T-cell (primary cell): ENCODE measurements at regions not wholly inside any gene's neighbourhood (a gene's known extent, or its start where the extent isn't known, plus 50 kb on each side); places are given as distances from the start of the nearest gene placed in this dataset.

ENCODE experiments used
- ATAC-seq, 4 experiments: fragments of 200-7000 bp in 3 of 4; fragments of 150-1000 bp in 1 of 4; cut with Tn5 transposase; replicated peaks in 1 of 4; 1 replicate in 3 of 4; 2 replicates in 1 of 4; pipeline ENCODE4 v1.10.0; 2021; ENCODE audit warnings: moderate library complexity in 3 of 4, mild to moderate bottlenecking in 2 of 4, moderate number of reproducible peaks in 1 of 4
- CTCF ChIA-PET, 2 donors: fragments of 300-600 bp; sonication (Branson Sonifier 250); formaldehyde crosslinking; loops; one replicate each; lab custom pipeline; 2022; ENCODE audit warnings: antibody characterized with exemption in 2 of 2; lab: Charles Lee
- POLR2A ChIA-PET, 2 donors: fragments of 300-600 bp; sonication (Branson Sonifier 250); formaldehyde crosslinking; loops; one replicate each; lab custom pipeline; 2022; ENCODE audit warnings: antibody characterized with exemption in 2 of 2; lab: Charles Lee
- DNase-seq, 35 experiments: peaks; one replicate each; pipeline versions ENCODE4 v3.0.0 to v3.0.0-alpha.2; 2013 to 2023
- H3K27ac ChIP-seq: one replicate; pipeline ENCODE4 v1.5.1; 2013; ENCODE audit warnings: low read length
- H3K27me3 ChIP-seq, 2 experiments: replicated peaks in 1 of 2; 1 replicate in 1 of 2; 2 replicates in 1 of 2; pipeline versions ENCODE4 v1.6.1 to v1.7.0; 2013; ENCODE audit warnings: low read length in 1 of 2, mixed read lengths in 1 of 2; ENCODE audit not compliant: control insufficient read depth in 2 of 2, insufficient read depth in 2 of 2; ENCODE audit errors: extremely low read depth in 1 of 2
- H3K36me3 ChIP-seq, 2 donors: 1 replicate in 1 of 2; 2 replicates in 1 of 2; pipeline versions ENCODE4 v1.6.1 to v1.7.0; 2013; ENCODE audit warnings: low read length in 1 of 2; ENCODE audit not compliant: control insufficient read depth in 2 of 2, insufficient read depth in 1 of 2; ENCODE audit errors: extremely low read depth in 1 of 2
- H3K4me1 ChIP-seq, 2 experiments: 1 replicate in 1 of 2; 2 replicates in 1 of 2; pipeline versions ENCODE4 v1.6.1 to v1.7.0; 2013; ENCODE audit warnings: low read length in 2 of 2, mixed read lengths in 1 of 2; ENCODE audit not compliant: insufficient read depth in 2 of 2, control insufficient read depth in 1 of 2; ENCODE audit errors: extremely low read depth in 1 of 2
- H3K4me3 ChIP-seq, 2 donors: 1 replicate in 1 of 2; 2 replicates in 1 of 2; pipeline versions ENCODE4 v1.5.1 to v1.7.0; 2013; ENCODE audit warnings: mild to moderate bottlenecking in 2 of 2, low read length in 1 of 2, moderate library complexity in 1 of 2; ENCODE audit not compliant: control insufficient read depth in 1 of 2; ENCODE audit errors: extremely low read depth in 1 of 2
- H3K9me3 ChIP-seq: 2 replicates; pipeline ENCODE4 v1.7.0; 2013
- H3K27ac Mint-ChIP-seq, 2 donors: one replicate each; pipeline ENCODE4 v1.8.0; 2020 to 2021; ENCODE audit warnings: mild to moderate bottlenecking in 2 of 2, mixed read lengths in 2 of 2
- H3K27me3 Mint-ChIP-seq, 2 donors: one replicate each; pipeline ENCODE4 v1.8.0; 2021 to 2022; ENCODE audit warnings: mixed read lengths in 2 of 2
- H3K36me3 Mint-ChIP-seq: one replicate; pipeline ENCODE4 v1.8.0; 2021; ENCODE audit warnings: mixed read lengths
- H3K4me1 Mint-ChIP-seq, 3 donors: one replicate each; pipeline ENCODE4 v1.8.0; 2020 to 2022; ENCODE audit warnings: mixed read lengths in 3 of 3, mild to moderate bottlenecking in 1 of 3
- H3K4me3 Mint-ChIP-seq, 3 donors: one replicate each; pipeline ENCODE4 v1.8.0; 2020 to 2022; ENCODE audit warnings: mild to moderate bottlenecking in 3 of 3, mixed read lengths in 3 of 3, moderate library complexity in 3 of 3
- H3K9me3 Mint-ChIP-seq, 3 donors: one replicate each; pipeline ENCODE4 v1.8.0; 2020 to 2022; ENCODE audit warnings: mixed read lengths in 3 of 3
- WGBS: methylation state at CpG from one replicate; pipeline ENCODE4 v1.1.5; 2013; ENCODE audit warnings: missing lambda C conversion rate; ENCODE audit not compliant: insufficient coverage; 5-methylcytosine and 5-hydroxymethylcytosine counted together

DNA sequence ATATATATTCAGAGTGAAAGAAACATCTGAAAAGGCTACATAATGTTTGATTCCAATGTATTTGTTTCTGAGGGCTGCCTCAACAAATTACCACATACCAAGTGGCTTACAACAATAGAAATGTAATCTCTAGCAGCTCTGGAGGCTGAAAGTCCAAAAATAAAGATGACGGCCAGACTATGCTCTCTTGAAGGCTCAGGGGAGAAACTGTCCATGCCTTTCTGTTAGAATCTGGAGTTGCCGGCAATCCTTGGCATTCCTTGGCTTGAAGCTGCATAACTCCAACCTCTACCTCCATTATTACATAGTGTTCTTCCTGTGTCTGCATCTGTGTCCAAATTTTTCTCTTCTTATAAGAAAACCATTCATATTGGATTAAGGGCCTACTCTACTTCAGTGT, 68.1 kb upstream of the PLEKHG7 start:
- POLR2A ChIA-PET = no interaction called here

DNA sequence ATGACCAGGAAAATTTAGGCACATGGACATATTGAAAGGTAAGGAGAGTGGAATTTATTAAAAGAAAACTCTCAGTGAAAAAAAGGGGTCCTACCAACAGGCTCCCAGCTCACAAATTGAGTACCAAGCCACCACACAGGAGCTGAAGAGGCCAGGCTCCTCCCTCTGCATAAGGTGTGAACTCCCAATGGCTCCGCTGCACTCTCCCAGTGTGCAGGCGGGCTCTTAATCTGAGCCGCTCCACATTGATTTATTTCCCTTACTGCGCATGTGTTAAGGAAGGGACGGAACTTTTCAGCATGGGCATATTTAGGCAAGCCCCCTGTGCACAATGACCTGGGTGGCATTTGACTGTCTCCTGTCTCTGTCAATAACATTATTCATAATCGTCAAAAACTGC, 68.6 kb upstream of the PLEKHG7 start:
- no peaks in the 10 kb centered on the region for H3K4me1 Mint-ChIP-seq

More for the DNA sequence above, 68.1 kb upstream of the PLEKHG7 start:
- H3K27me3 Mint-ChIP-seq = no peaks in the 10 kb centered on the region
- no peak overlapping the region for H3K27ac Mint-ChIP-seq
- DNase-seq = no peak
- H3K4me1 Mint-ChIP-seq = no peaks in the 10 kb centered on the region
- H3K36me3 ChIP-seq = no peaks in the 10 kb centered on the region
- CTCF ChIA-PET = no interaction called here
- no peaks in the 10 kb centered on the region for H3K4me1 ChIP-seq
- H3K4me3 Mint-ChIP-seq = no peak overlapping the region
- ATAC-seq = no peak
- H3K9me3 Mint-ChIP-seq = no peaks in the 10 kb centered on the region
- H3K9me3 ChIP-seq = no peaks in the 10 kb centered on the region
- no peak overlapping the region for H3K4me3 ChIP-seq
- no peak overlapping the region for H3K27ac ChIP-seq
- 100% methylated on average over 1 of the region's 2 CpGs for WGBS
- H3K36me3 Mint-ChIP-seq = no peaks in the 10 kb centered on the region
- no peaks in the 10 kb centered on the region for H3K27me3 ChIP-seq

DNA sequence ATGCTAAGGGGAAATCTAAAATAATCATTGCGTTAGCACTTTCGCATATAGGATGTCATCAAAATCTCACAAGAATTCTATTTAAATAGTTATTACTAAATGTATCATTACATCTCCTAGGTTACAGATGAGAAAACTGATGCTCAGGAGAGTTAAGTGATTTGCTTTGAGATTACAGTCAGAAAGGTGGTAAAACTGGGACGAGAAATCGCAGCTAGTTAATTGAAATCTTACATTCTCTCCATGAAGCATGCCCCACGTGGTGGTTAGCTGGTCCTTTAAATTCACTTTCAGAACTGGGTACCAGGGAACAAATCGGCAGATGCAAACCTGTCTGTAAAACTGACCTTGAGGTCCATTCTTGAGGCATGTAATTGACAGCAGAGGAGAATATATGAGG, 71.8 kb upstream of the PLEKHG7 start:
- H3K4me1 Mint-ChIP-seq = no peaks in the 10 kb centered on the region
- CTCF ChIA-PET = no interaction called here
- Histone ChIP-seq H3K27me3 (no peaks in the 10 kb centered on the region), H3K36me3 (no peaks in the 10 kb centered on the region), H3K4me1 (no peaks in the 10 kb centered on the region), H3K4me3 (no peak overlapping the region), H3K9me3 (no peaks in the 10 kb centered on the region), H3K27ac (no peak overlapping the region)
- ATAC-seq (no peak), DNase-seq (no peak)
- H3K27ac Mint-ChIP-seq = no peak overlapping the region
- no peaks in the 10 kb centered on the region for H3K9me3 Mint-ChIP-seq
- H3K27me3 Mint-ChIP-seq = no peaks in the 10 kb centered on the region
- no peaks in the 10 kb centered on the region for H3K36me3 Mint-ChIP-seq
- H3K4me3 Mint-ChIP-seq = no peak overlapping the region
- POLR2A ChIA-PET = no interaction called here
- WGBS = 84% methylated on average over 3 of the region's 6 CpGs

More for the DNA sequence above, 68.6 kb upstream of the PLEKHG7 start:
- H3K9me3 ChIP-seq = no peaks in the 10 kb centered on the region
- Mint-ChIP-seq H3K27me3 (no peaks in the 10 kb centered on the region), H3K9me3 (no peaks in the 10 kb centered on the region), H3K36me3 (no peaks in the 10 kb centered on the region), H3K27ac (no peak overlapping the region), H3K4me3 (no peak overlapping the region)
- no peaks in the 10 kb centered on the region for H3K4me1 ChIP-seq
- ChIA-PET POLR2A (no interaction called here), CTCF (no interaction called here)
- DNase-seq = no peak
- ATAC-seq = no peak
- WGBS = 100% methylated on average over 6 of the region's 6 CpGs
- no peaks in the 10 kb centered on the region for H3K27me3 ChIP-seq
- H3K36me3 ChIP-seq = no peaks in the 10 kb centered on the region
- H3K27ac ChIP-seq = no peak overlapping the region
- no peak overlapping the region for H3K4me3 ChIP-seq

DNA sequence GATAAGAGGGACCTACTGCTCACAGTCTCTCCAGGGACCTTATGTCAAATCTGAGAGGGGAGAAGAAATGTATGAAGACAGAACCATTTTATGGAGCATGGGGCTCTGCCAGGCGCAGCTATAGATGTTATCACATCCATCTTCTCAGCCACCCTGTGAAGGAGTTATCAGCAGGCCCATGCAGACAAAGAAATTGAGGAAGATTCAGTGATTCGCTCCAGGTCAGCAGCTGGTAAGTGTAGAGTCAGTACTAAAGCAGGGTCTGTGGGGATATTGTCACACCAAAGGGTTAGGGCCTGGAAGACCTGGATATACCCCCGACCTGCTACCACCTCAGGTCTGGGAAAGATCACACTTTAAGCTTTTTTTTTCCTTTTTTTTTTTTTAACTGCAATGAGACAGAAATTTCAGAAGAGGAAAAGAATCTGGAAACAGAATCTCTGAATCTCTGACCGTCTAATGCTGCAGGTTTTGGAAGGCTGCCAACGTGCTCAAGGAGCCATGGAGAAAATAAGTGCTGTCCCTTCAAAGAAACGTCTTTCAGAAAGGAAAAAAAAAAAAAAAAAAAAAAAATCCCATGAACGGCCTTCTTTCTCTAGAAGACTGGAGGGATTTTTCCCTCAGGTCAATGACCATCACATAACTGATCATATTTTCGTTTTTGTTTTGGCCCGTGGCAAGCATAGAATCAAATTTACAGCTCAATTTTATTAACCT, 73.3 kb upstream of the PLEKHG7 start:
- 90% methylated on average over 2 of the region's 9 CpGs for WGBS
- ChIA-PET POLR2A (interaction anchor here in 1 of 2 donors (0.6 kb wide), 1 partner anchor 850 kb away, joined by 3 read pairs; no protein-coding TSS in a partner anchor), CTCF (interaction anchor here in 1 of 2 donors (0.6 to 0.7 kb wide), 2 partner anchors 505 to 752 kb away, joined by 3 to 5 read pairs; no protein-coding TSS in a partner anchor)
- Mint-ChIP-seq H3K4me1 (no peaks in the 10 kb centered on the region), H3K27ac (no peak overlapping the region), H3K9me3 (no peaks in the 10 kb centered on the region), H3K4me3 (no peak overlapping the region), H3K36me3 (no peaks in the 10 kb centered on the region), H3K27me3 (no peaks in the 10 kb centered on the region)
- DNase-seq (no peak), ATAC-seq (no peak)
- Histone ChIP-seq H3K36me3 (no peaks in the 10 kb centered on the region), H3K27ac (no peak overlapping the region), H3K9me3 (no peaks in the 10 kb centered on the region), H3K4me3 (no peak overlapping the region), H3K27me3 (no peaks in the 10 kb centered on the region), H3K4me1 (no peaks in the 10 kb centered on the region)

DNA sequence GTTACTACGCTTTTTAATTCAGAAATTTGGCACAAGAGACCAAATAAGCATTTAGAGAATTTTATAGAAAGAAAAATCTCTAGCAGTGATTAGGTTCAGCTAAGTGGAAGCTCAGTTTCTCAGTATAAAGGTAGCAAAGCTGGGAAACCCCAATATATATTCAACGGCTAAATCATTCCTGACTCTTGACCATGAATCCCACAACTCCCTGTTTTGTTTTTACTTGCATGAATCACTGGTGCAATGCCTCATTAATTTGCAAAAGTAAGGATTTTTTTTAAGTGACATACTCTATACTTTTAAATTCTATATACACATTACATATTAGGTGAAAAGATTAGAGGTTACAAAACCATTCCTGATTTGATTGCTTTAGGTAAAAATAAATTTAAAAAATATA, 74.3 kb upstream of the PLEKHG7 start:
- H3K4me1 Mint-ChIP-seq = no peaks in the 10 kb centered on the region
- no peaks in the 10 kb centered on the region for H3K27me3 ChIP-seq
- no peaks in the 10 kb centered on the region for H3K36me3 ChIP-seq
- no peak overlapping the region for H3K4me3 ChIP-seq
- no peak for DNase-seq
- no peaks in the 10 kb centered on the region for H3K36me3 Mint-ChIP-seq
- ChIA-PET CTCF (no interaction called here), POLR2A (no interaction called here)
- H3K4me3 Mint-ChIP-seq = no peak overlapping the region
- no peaks in the 10 kb centered on the region for H3K9me3 ChIP-seq
- no CpG with 5 or more reads among the region's 2 CpGs for WGBS
- H3K9me3 Mint-ChIP-seq = no peaks in the 10 kb centered on the region
- H3K27me3 Mint-ChIP-seq = no peaks in the 10 kb centered on the region
- no peak overlapping the region for H3K27ac ChIP-seq
- no peaks in the 10 kb centered on the region for H3K4me1 ChIP-seq
- ATAC-seq = no peak
- H3K27ac Mint-ChIP-seq = no peak overlapping the region

DNA sequence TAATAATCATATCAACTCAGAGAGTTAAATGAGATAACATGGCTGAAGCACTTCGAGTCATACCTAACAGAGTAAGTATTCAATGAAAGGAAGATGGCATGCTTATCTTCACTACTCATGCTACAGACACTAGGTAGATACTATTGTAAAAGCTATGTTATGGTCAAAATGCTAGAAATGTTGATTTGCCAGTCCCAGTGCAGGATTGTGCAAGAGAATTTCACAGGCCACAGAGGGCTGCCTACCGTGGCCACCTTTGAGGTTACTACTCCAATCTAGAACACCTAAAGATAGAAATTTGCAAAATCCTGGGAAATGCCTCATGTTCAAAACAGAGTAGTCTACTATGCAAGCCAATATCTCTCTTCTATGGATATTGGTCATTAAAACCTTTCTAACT, 75.3 kb upstream of the PLEKHG7 start:
- Mint-ChIP-seq H3K27me3 (no peaks in the 10 kb centered on the region), H3K4me1 (no peaks in the 10 kb centered on the region), H3K4me3 (no peak overlapping the region), H3K36me3 (no peaks in the 10 kb centered on the region), H3K27ac (no peak overlapping the region), H3K9me3 (no peaks in the 10 kb centered on the region)
- Histone ChIP-seq H3K9me3 (no peaks in the 10 kb centered on the region), H3K27ac (no peak overlapping the region), H3K27me3 (no peaks in the 10 kb centered on the region), H3K36me3 (no peaks in the 10 kb centered on the region), H3K4me3 (no peak overlapping the region), H3K4me1 (no peaks in the 10 kb centered on the region)
- ATAC-seq (no peak), DNase-seq (no peak)
- WGBS = no CpG with 5 or more reads among the region's 2 CpGs
- ChIA-PET CTCF (no interaction called here), POLR2A (interaction anchor here in 1 of 2 donors (0.6 kb wide), 1 partner anchor 859 kb away, joined by 12 read pairs; no protein-coding TSS in a partner anchor)
